Gastroesophageal sphincter (tissue), 4 donors: ENCODE measurements at regions not wholly inside any gene's neighbourhood (a gene's known extent, or its start where the extent isn't known, plus 50 kb on each side); places are given as distances from the start of the nearest gene placed in this dataset.

ENCODE experiments used
- ATAC-seq: fragments of 150-250 bp; one replicate; pipeline ENCODE4 v1.9.1; 2016; ENCODE audit warnings: mild to moderate bottlenecking, moderate library complexity
- H3K27ac ChIP-seq, 4 donors: fragments of 200-600 bp; sonication (generic) in 3 of 4; 1 replicate in 3 of 4; 2 replicates in 1 of 4; pipeline ENCODE4 v1.5.1; 2016 to 2019
- H3K27me3 ChIP-seq: fragments of 200-600 bp; sonication (generic); one replicate; pipeline ENCODE4 v1.5.1; 2019
- H3K36me3 ChIP-seq, 2 donors: fragments of 200-600 bp; sonication (generic); one replicate each; pipeline ENCODE4 v1.5.1; 2019; ENCODE audit warnings: control low read depth in 1 of 2
- H3K4me1 ChIP-seq, 3 donors: fragments of 200-600 bp; sonication (generic); 1 replicate in 2 of 3; 2 replicates in 1 of 3; pipeline ENCODE4 v1.5.1; 2016 to 2019; ENCODE audit warnings: control low read depth in 2 of 3
- H3K4me3 ChIP-seq, 2 donors: fragments of 200-600 bp; sonication (generic); one replicate each; pipeline ENCODE4 v1.5.1; 2019; ENCODE audit warnings: mild to moderate bottlenecking in 1 of 2, moderate library complexity in 1 of 2
- H3K9me3 ChIP-seq, 3 donors: fragments of 200-600 bp; sonication (generic); one replicate each; pipeline ENCODE4 v1.5.1; 2017 to 2019; ENCODE audit warnings: control low read depth in 2 of 3
- EP300 ChIP-seq: sonication (generic); formaldehyde crosslinking; IDR thresholded peaks from one replicate; pipeline ENCODE4 v1.6.1; 2017; ENCODE audit warnings: antibody characterized with exemption, mild to moderate bottlenecking
- POLR2A ChIP-seq, 2 donors: fragments of 450-650 bp; IDR thresholded peaks; one replicate each; pipeline ENCODE4 v1.6.1; 2017; ENCODE audit warnings: antibody characterized with exemption in 2 of 2, mild to moderate bottlenecking in 2 of 2, moderate library complexity in 1 of 2
- POLR2AphosphoS5 ChIP-seq: sonication (generic); formaldehyde crosslinking; IDR thresholded peaks from one replicate; pipeline ENCODE4 v1.6.1; 2017; ENCODE audit warnings: antibody characterized with exemption
- WGBS, 2 donors: methylation state at CpG; one replicate each; pipeline ENCODE4 v1.1.5; 2018; ENCODE audit warnings: low coverage in 1 of 2; 5-methylcytosine and 5-hydroxymethylcytosine counted together
- TF ChIP-seq, protein P1 (sequence below), 4 experiments: fragments of 200-600 bp in 2 of 4; fragments of 450-650 bp in 2 of 4; sonication (generic) in 1 of 4; IDR thresholded peaks; one replicate each; pipeline ENCODE4 v1.5.1; 2017 to 2019; ENCODE audit warnings: antibody characterized with exemption in 4 of 4, mild to moderate bottlenecking in 2 of 4, moderate library complexity in 2 of 4

DNA sequence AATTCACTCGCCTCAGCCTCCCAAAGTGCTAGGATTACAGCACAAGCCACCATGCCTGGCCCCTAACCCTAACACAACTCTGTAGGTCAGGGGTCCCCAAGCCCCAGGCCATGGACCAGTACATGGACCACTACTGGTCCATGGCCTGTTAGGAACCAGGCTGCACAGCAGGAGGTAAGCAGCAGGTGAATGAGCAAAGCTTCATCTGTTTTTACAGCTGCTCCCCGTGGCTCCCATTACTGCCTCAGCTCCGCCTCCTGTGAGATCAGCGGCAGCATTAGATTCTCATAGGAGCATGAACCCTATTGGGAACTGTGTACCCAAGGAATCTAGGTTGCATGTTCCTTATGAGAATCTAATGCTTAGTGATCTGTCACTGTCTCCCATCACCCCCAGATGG, 201.7 kb downstream of the NRP2 start:
- no peak overlapping the region for H3K4me3 ChIP-seq
- no peaks in the 10 kb centered on the region for H3K27me3 ChIP-seq
- no peaks in the 10 kb centered on the region for H3K9me3 ChIP-seq
- WGBS, 2 donors = 80 to 81% methylated on average over 1 to 3 of the region's 4 CpGs
- ATAC-seq = no peak
- TF ChIP-seq EP300 (no peak), POLR2AphosphoS5 (no peak), POLR2A (IDR thresholded peaks at IDR 0.05) (no peak)
- TF ChIP-seq, protein P1, sequence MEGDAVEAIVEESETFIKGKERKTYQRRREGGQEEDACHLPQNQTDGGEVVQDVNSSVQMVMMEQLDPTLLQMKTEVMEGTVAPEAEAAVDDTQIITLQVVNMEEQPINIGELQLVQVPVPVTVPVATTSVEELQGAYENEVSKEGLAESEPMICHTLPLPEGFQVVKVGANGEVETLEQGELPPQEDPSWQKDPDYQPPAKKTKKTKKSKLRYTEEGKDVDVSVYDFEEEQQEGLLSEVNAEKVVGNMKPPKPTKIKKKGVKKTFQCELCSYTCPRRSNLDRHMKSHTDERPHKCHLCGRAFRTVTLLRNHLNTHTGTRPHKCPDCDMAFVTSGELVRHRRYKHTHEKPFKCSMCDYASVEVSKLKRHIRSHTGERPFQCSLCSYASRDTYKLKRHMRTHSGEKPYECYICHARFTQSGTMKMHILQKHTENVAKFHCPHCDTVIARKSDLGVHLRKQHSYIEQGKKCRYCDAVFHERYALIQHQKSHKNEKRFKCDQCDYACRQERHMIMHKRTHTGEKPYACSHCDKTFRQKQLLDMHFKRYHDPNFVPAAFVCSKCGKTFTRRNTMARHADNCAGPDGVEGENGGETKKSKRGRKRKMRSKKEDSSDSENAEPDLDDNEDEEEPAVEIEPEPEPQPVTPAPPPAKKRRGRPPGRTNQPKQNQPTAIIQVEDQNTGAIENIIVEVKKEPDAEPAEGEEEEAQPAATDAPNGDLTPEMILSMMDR (IDR thresholded peaks at IDR 0.05) = no peak
- peak overlapping the region in 3 of 4 donors; percentile 72 to 80 (median 78) for H3K27ac ChIP-seq
- no peaks in the 10 kb centered on the region for H3K36me3 ChIP-seq
- peaks cover 0 to 70% (median 0%) of the 10 kb centered on the region in 3 donors for H3K4me1 ChIP-seq

DNA sequence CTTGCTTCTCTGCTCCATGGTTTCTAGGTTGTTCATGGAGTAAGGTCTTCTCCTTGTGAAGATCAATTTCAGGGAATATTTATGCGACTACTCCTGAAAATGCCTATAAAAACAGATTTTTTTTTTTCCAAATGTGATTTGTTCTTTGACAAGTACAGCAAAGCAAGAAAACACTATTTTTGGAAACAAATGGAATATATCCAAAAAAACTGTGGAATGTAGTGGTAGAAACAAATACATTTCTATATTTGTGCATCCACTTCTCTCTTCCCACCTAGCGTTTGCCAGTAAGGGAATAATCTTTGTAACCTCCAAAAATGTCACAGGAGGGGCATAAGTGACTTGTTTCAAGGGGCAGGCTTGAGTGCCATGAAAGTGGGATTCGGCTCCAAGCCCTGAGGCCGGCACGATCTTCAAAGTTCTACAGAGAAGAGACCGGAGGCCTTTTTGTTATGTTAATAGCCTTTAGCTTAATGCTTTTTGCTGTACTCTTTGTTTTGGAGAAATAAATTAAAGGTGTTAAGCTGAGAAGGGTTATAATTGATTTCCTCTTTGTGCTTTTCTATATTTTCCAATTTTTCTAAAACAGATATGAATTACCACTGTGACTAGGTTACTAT, 200.6 kb downstream of the NRP2 start:
- no peak for ATAC-seq
- Histone ChIP-seq H3K36me3 (no peaks in the 10 kb centered on the region), H3K9me3 (no peaks in the 10 kb centered on the region), H3K27ac (peak overlapping the region; percentile 72 to 86 (median 79)), H3K27me3 (no peaks in the 10 kb centered on the region), H3K4me3 (no peak overlapping the region), H3K4me1 (peaks cover 0 to 72% (median 0%) of the 10 kb centered on the region in 3 donors)
- WGBS, 2 donors = 44 to 48% methylated on average over 5 of the region's 6 CpGs
- TF ChIP-seq POLR2A (IDR thresholded peaks at IDR 0.05) = no peak
- TF ChIP-seq, protein P1 (IDR thresholded peaks at IDR 0.05) = no peak
- no peak for TF ChIP-seq EP300

DNA sequence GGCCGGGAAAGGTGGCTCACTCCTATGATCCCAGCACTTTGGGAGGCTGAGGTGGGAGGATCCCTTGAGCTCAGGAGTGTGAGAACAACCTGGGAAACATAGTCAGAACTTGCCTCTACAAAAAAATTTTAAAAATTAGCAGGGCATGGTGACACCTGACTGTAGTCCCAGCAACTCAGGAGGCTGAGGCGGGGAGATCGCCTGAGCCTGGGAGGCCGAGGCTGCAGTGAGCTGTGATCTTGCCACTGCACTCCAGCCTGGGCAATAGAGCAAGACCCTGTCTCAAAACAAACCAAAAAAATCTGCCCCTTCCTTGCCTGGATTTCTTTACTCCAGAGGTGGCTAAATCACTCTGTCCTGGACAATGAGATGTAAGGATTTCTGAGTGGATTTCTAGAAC, 197.7 kb downstream of the NRP2 start:
- no peaks in the 10 kb centered on the region for H3K9me3 ChIP-seq
- no peak overlapping the region for H3K4me3 ChIP-seq
- ATAC-seq = no peak
- H3K36me3 ChIP-seq = no peaks in the 10 kb centered on the region
- no peaks in the 10 kb centered on the region for H3K27me3 ChIP-seq
- TF ChIP-seq POLR2A (IDR thresholded peaks at IDR 0.05) (no peak), POLR2AphosphoS5 (no peak), EP300 (no peak)
- TF ChIP-seq, protein P1 (IDR thresholded peaks at IDR 0.05) = no peak
- 97% methylated on average over 4 of the region's 4 CpGs; no CpG with 5 or more reads in 1 of the 2 donors for WGBS, 2 donors
- peaks cover 0 to 55% (median 0%) of the 10 kb centered on the region in 3 donors for H3K4me1 ChIP-seq
- peak overlapping the region in 3 of 4 donors; percentile 65 to 73 (median 73) for H3K27ac ChIP-seq

DNA sequence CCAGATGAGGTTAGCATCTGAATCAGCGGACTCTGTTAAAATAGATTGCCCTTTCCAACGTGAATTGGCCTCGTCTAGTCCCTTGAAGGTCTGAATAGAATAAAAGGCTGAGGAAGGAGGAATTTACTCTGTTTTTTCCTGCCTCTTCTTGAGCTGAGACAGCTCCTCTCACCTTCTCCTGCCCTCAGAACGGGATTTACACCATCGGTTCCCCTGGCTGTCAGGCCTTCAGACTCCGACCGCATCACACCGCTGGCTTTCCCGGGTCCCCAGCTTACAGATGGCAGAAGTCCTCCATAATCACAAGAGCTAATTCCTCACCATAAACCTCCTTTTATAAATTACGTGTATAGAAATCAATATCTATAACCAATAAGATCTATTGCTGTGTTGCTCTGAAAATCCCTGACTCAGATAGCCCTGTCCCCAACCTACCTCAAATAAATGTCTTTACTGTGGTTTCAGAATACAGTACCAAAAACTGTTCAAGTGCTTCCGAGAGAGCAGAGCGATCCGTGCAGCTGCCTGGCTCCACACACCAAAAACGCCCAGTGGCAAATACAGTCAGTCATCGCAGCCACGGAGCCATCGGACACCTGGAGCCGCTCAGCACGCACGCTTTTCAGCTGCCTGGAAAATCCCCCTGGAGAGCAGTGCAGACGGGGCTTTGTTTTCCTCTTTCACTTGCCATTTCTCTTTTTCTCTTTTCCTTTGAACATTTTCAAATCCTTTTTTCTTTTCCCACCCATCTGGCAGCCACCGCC, 196.9 kb downstream of the NRP2 start:
- Histone ChIP-seq H3K4me3 (no peak overlapping the region), H3K36me3 (no peaks in the 10 kb centered on the region), H3K4me1 (peaks cover 0 to 48% (median 0%) of the 10 kb centered on the region in 3 donors), H3K9me3 (no peaks in the 10 kb centered on the region), H3K27me3 (no peaks in the 10 kb centered on the region), H3K27ac (peak overlapping the region in 3 of 4 donors; percentile 65 to 73 (median 73))
- TF ChIP-seq POLR2A (IDR thresholded peaks at IDR 0.05) = no peak
- TF ChIP-seq EP300 = no peak
- TF ChIP-seq POLR2AphosphoS5 = no peak
- TF ChIP-seq, protein P1 (IDR thresholded peaks at IDR 0.05) = no peak
- ATAC-seq = peak; percentile 38
- WGBS, 2 donors = 48 to 70% methylated on average over 12 to 22 of the region's 22 CpGs
